ENCODE measurements at regions not wholly inside any gene's neighbourhood (a gene's known extent, or its start where the extent isn't known, plus 50 kb on each side); places are given as distances from the start of the nearest gene placed in this dataset.
"Not testable (repeated sequence)": the region's sequence is repeated elsewhere in the genome, so short reads cannot be mapped to it uniquely, and the experiment has no call there.

DNA sequence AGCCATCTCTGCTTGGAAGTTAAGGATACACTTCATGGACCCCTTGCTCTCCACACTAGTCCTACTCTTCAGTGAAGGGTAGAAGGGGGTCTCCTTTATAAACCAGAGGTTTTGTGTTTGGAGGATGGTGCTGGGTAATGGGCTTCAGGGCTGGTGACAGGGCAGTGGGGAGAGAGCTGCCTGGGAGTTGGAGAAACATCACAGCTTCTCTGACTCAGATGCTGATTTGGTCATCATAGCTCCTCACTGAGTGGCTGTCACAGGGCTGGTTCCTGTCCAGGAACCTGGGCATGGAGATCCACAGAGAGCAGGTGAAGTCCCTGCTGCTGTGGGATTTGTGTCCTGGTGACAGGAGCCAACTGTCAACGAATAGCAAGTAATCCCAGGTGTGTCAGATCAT lies 333.9 kb upstream of the ATP10A start:
- no peak overlapping the region for H3K4me3 ChIP-seq
- H3K27ac ChIP-seq, result no peak overlapping the region
- H3K4me1 ChIP-seq, result no peaks in the 10 kb centered on the region
- no peak for DNase-seq (ENCODE audit: extremely low spot score in 2 of 2)
- TF ChIP-seq, protein P1, sequence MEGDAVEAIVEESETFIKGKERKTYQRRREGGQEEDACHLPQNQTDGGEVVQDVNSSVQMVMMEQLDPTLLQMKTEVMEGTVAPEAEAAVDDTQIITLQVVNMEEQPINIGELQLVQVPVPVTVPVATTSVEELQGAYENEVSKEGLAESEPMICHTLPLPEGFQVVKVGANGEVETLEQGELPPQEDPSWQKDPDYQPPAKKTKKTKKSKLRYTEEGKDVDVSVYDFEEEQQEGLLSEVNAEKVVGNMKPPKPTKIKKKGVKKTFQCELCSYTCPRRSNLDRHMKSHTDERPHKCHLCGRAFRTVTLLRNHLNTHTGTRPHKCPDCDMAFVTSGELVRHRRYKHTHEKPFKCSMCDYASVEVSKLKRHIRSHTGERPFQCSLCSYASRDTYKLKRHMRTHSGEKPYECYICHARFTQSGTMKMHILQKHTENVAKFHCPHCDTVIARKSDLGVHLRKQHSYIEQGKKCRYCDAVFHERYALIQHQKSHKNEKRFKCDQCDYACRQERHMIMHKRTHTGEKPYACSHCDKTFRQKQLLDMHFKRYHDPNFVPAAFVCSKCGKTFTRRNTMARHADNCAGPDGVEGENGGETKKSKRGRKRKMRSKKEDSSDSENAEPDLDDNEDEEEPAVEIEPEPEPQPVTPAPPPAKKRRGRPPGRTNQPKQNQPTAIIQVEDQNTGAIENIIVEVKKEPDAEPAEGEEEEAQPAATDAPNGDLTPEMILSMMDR (IDR thresholded peaks at IDR 0.05), result no peak
- TF ChIP-seq POLR2AphosphoS5 (IDR thresholded peaks at IDR 0.05; ENCODE audit: insufficient read depth in 1 of 2, low read depth in 1 of 2), result no peak
- no peak for TF ChIP-seq POLR2A (IDR thresholded peaks at IDR 0.05)
- no peaks in the 10 kb centered on the region for H3K27me3 ChIP-seq
- no peaks in the 10 kb centered on the region for H3K36me3 ChIP-seq
- intact Hi-C loops (cut with DNase I), result no loop called here
- H3K9me3 ChIP-seq, result no peaks in the 10 kb centered on the region

GRCh38 chr15:26191193-26191592 lies 328.1 kb upstream of the ATP10A start:
- no peaks in the 10 kb centered on the region for H3K9me3 ChIP-seq
- no peak overlapping the region for H3K27ac ChIP-seq
- intact Hi-C loops (cut with DNase I), result no loop called here
- no peak for TF ChIP-seq POLR2AphosphoS5 (IDR thresholded peaks at IDR 0.05; ENCODE audit: insufficient read depth in 1 of 2, low read depth in 1 of 2)
- TF ChIP-seq POLR2A (IDR thresholded peaks at IDR 0.05), result no peak
- TF ChIP-seq, protein P1 (IDR thresholded peaks at IDR 0.05), result no peak
- H3K4me1 ChIP-seq, result no peaks in the 10 kb centered on the region
- no peaks in the 10 kb centered on the region for H3K36me3 ChIP-seq
- H3K27me3 ChIP-seq, result no peaks in the 10 kb centered on the region
- DNase-seq (ENCODE audit: extremely low spot score in 2 of 2), result no peak
- no peak overlapping the region for H3K4me3 ChIP-seq

- H3K36me3 ChIP-seq; intact Hi-C loops (cut with DNase I); H3K9me3 ChIP-seq; DNase-seq (ENCODE audit: extremely low spot score in 2 of 2); H3K27ac ChIP-seq; H3K4me3 ChIP-seq; H3K4me1 ChIP-seq; H3K27me3 ChIP-seq: not testable (repeated sequence)
These were observed 323.0 kb upstream of the ATP10A start for GRCh38 chr15:26186138-26186537.

DNA sequence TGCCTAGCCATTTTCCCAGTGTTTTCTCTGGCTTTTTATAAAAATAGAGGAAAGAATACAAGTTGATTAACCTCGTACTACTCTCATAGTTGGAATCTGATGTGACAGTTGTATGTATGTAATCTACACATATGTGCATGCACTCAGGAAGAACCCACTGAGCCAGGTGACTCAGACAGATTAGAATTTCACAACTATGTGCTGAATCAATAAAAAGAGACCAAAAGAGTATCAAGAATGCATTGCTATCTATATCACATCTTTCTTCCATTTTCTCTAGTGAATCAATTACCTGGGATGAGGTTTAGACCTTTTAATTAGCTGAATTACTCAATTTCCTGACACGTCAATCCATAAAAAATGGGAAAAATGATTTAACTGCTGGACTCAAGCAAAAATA lies 319.3 kb upstream of the ATP10A start:
- Histone ChIP-seq H3K9me3 (no peaks in the 10 kb centered on the region), H3K27ac (no peak overlapping the region), H3K36me3 (no peaks in the 10 kb centered on the region), H3K4me1 (no peaks in the 10 kb centered on the region), H3K4me3 (no peak overlapping the region), H3K27me3 (no peaks in the 10 kb centered on the region)
- intact Hi-C loops (cut with DNase I), result no loop called here
- DNase-seq (ENCODE audit: extremely low spot score in 2 of 2), result no peak
- TF ChIP-seq POLR2AphosphoS5 (IDR thresholded peaks at IDR 0.05; ENCODE audit: insufficient read depth in 1 of 2, low read depth in 1 of 2) (no peak), POLR2A (IDR thresholded peaks at IDR 0.05) (no peak)
- TF ChIP-seq, protein P1 (IDR thresholded peaks at IDR 0.05), result no peak

DNA sequence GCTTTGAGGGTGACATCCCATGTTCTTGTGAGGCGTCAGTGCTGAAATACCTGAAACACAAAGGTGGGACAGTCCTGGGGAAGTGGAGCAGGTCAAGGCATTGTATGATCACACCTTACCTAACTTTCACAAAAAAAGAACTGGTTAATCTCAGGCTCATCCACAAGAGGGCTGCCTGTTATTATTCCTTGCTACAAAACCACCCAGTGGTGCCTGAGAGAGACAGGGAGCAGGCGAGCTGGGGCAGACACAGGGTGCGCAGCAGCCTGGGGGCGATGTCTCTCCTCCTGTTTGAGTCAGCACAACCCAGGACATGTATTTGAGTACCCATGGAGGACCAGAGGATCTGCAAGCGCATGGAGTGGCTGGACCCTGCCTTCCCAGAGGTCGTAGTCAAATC lies 316.8 kb upstream of the ATP10A start:
- TF ChIP-seq POLR2AphosphoS5 (IDR thresholded peaks at IDR 0.05; ENCODE audit: insufficient read depth in 1 of 2, low read depth in 1 of 2), result no peak
- no peak for TF ChIP-seq POLR2A (IDR thresholded peaks at IDR 0.05)
- TF ChIP-seq, protein P1 (IDR thresholded peaks at IDR 0.05), result no peak
- no peak overlapping the region for H3K4me3 ChIP-seq
- no peaks in the 10 kb centered on the region for H3K27me3 ChIP-seq
- DNase-seq (ENCODE audit: extremely low spot score in 2 of 2), result no peak
- intact Hi-C loops (cut with DNase I), result no loop called here
- H3K4me1 ChIP-seq, result no peaks in the 10 kb centered on the region
- no peak overlapping the region for H3K27ac ChIP-seq
- H3K36me3 ChIP-seq, result no peaks in the 10 kb centered on the region
- H3K9me3 ChIP-seq, result no peaks in the 10 kb centered on the region

Measured in vagina (tissue), 2 donors.